ENCODE measurements at regions not wholly inside any gene's neighbourhood (a gene's known extent, or its start where the extent isn't known, plus 50 kb on each side); places are given as distances from the start of the nearest gene placed in this dataset.

DNA sequence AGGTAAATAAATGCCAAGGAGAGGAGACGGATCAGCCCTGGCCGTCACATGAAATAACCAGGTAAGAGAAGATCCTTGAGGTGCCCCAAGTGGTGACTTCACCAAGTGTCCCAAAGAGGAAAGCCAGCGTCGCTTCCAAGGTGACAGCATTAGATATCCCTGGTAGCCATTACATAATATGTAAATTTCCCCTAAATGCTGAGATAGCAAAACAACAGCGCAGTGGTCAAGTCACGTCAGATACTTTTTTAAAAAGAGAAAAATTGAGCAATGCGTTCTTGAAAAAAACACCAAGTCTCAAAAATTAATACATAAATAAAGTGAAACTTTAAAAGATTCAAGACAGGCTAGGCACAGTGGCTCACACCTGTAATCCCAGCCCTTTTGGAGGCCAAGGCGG is 100.2 kb downstream of the HTR5A start:
- TF ChIP-seq CTCF (IDR thresholded peaks at IDR 0.05; ENCODE audit: poor library complexity) (no peak), EZH2 (IDR thresholded peaks at IDR 0.05; ENCODE audit: borderline replicate concordance) (no peak)

All from hepatocyte (in vitro differentiated cells).